Non-pigmented ciliary epithelial cell (primary cell): ENCODE measurements at regions not wholly inside any gene's neighbourhood (a gene's known extent, or its start where the extent isn't known, plus 50 kb on each side); places are given as distances from the start of the nearest gene placed in this dataset.

Experiments used
- DNase-seq: peaks from one replicate; pipeline ENCODE4 v3.0.0-alpha.2; 2010; ENCODE audit warnings: low read depth

GRCh38 chr11:26188554-26188953 is 143.4 kb upstream of the ANO3 start:
- no peak for DNase-seq

- DNase-seq = no peak
Observed at GRCh38 chr11:26191193-26191592, 140.7 kb upstream of the ANO3 start.

- DNase-seq = no peak
Observed at GRCh38 chr11:26193694-26194365, 138.1 kb upstream of the ANO3 start.

GRCh38 chr11:26194881-26195280 is 137.0 kb upstream of the ANO3 start:
- DNase-seq = no peak

- DNase-seq = no peak
Observed at GRCh38 chr11:26198532-26199096, 133.3 kb upstream of the ANO3 start.

- peak; percentile 35 for DNase-seq
Observed at GRCh38 chr11:26199331-26200095, 132.4 kb upstream of the ANO3 start.

- peak; percentile 34 for DNase-seq
Observed at GRCh38 chr11:26201411-26201810, 130.5 kb upstream of the ANO3 start.

- DNase-seq = no peak
Observed at GRCh38 chr11:26202754-26203153, 129.2 kb upstream of the ANO3 start.

GRCh38 chr11:26204101-26204500 is 127.8 kb upstream of the ANO3 start:
- DNase-seq = no peak

GRCh38 chr11:26204839-26205238 is 127.1 kb upstream of the ANO3 start:
- DNase-seq = no peak

GRCh38 chr11:26219183-26220117 is 112.5 kb upstream of the ANO3 start:
- no peak for DNase-seq

GRCh38 chr11:26225646-26226045 is 106.3 kb upstream of the ANO3 start:
- no peak for DNase-seq

- peak; percentile 70 for DNase-seq
Observed at GRCh38 chr11:26227301-26227746, 104.6 kb upstream of the ANO3 start.

GRCh38 chr11:26227883-26228502 is 103.9 kb upstream of the ANO3 start:
- DNase-seq = no peak

- DNase-seq = no peak
Observed at GRCh38 chr11:26228778-26229177, 103.2 kb upstream of the ANO3 start.

GRCh38 chr11:26229257-26229656 is 102.7 kb upstream of the ANO3 start:
- peak; percentile 79 for DNase-seq

GRCh38 chr11:26229981-26230380 is 101.9 kb upstream of the ANO3 start:
- DNase-seq = no peak

- peak; percentile 42 for DNase-seq
Observed at GRCh38 chr11:26231252-26231661, 100.7 kb upstream of the ANO3 start.

- DNase-seq = no peak
Observed at GRCh38 chr11:26234451-26234850, 97.5 kb upstream of the ANO3 start.

- DNase-seq = no peak
Observed at GRCh38 chr11:26243426-26243825, 88.5 kb upstream of the ANO3 start.

- DNase-seq = no peak
Observed at GRCh38 chr11:26244207-26244606, 87.7 kb upstream of the ANO3 start.

GRCh38 chr11:26245046-26245445 is 86.9 kb upstream of the ANO3 start:
- DNase-seq = no peak
